ENCODE measurements at regions not wholly inside any gene's neighbourhood (a gene's known extent, or its start where the extent isn't known, plus 50 kb on each side); places are given as distances from the start of the nearest gene placed in this dataset.

DNA sequence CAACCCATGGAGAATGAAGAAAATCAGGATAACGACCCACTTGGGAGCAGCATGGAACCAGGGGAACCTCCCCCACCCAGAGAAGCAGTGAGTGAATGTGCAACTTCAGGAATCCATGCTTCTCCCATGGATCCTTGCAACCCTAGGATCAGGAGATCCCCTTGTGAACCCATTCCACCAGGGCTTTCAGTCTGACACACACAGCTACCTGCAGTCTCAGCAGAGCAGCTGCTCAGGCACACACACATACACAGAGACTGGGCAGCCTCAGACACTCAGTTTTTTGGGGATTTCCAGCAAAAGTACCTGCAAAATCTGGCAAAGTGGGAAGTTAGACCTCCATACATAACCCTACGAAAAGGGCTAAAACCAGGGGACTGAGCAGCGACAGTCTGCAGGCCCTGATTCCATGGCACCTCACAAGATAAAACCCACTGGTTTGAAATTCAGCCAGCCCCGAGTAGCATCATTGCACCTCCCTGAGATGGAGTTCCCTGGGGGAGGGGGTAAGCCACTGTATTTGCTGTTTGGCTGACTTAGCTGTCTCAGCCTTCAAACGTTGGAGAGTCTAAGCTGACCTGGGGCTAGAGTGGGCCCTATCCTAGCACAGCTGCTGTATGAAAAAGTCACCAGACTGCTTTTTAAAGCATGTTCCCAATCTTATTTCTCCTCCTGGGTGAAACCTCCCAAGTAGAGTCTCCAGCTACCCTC, 737.5 kb upstream of the NDST4 start:
- ATAC-seq (ENCODE audit: insufficient read depth, low FRiP score) (no peak), DNase-seq (no peak)
- Histone ChIP-seq H3K9me3 (ENCODE audit: control insufficient read depth in 4 of 4, insufficient read depth in 3 of 4, low read length in 3 of 4) (no peaks in the 10 kb centered on the region), H3K27me3 (ENCODE audit: control insufficient read depth in 3 of 3, insufficient read depth in 3 of 3, low read length in 2 of 3) (no peaks in the 10 kb centered on the region), H3K9ac (ENCODE audit: insufficient read depth in 1 of 2, low read length in 2 of 2) (no peak overlapping the region), H3K4me3 (no peak overlapping the region), H3K4me1 (ENCODE audit: control insufficient read depth in 5 of 5, insufficient read depth in 5 of 5, low read length in 5 of 5) (no peaks in the 10 kb centered on the region), H3K27ac (ENCODE audit: low read depth in 1 of 2, low read length in 1 of 2) (no peak overlapping the region), H3K36me3 (ENCODE audit: control insufficient read depth in 4 of 4, insufficient read depth in 4 of 4, low read length in 4 of 4) (no peaks in the 10 kb centered on the region)
- 76 to 84% methylated on average over 5 of the region's 5 CpGs for WGBS, 2 donors
- TF ChIP-seq, protein P1, sequence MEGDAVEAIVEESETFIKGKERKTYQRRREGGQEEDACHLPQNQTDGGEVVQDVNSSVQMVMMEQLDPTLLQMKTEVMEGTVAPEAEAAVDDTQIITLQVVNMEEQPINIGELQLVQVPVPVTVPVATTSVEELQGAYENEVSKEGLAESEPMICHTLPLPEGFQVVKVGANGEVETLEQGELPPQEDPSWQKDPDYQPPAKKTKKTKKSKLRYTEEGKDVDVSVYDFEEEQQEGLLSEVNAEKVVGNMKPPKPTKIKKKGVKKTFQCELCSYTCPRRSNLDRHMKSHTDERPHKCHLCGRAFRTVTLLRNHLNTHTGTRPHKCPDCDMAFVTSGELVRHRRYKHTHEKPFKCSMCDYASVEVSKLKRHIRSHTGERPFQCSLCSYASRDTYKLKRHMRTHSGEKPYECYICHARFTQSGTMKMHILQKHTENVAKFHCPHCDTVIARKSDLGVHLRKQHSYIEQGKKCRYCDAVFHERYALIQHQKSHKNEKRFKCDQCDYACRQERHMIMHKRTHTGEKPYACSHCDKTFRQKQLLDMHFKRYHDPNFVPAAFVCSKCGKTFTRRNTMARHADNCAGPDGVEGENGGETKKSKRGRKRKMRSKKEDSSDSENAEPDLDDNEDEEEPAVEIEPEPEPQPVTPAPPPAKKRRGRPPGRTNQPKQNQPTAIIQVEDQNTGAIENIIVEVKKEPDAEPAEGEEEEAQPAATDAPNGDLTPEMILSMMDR (IDR thresholded peaks at IDR 0.05; ENCODE audit: control extremely low read depth, extremely low read depth), result no peak

DNA sequence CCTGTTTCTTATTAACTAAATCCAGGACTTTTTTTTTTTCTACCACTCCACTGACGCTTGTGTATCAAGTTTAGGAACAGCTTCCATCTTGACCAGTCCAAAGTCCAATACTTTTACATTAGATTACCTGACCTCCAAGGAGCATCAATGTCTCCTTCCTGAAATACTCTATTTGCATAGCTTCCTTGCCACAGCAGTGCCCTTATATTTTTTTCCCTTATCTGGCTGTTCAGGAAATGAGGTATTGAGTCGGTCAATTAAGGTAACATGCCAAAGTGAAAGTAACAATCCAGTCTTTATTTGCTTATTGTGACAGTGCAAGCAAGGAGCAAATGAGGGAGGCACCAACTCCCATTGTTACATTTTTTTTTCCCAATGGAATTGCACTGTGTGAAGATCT, 730.8 kb upstream of the NDST4 start:
- Histone ChIP-seq H3K27me3 (ENCODE audit: control insufficient read depth in 3 of 3, insufficient read depth in 3 of 3, low read length in 2 of 3) (no peaks in the 10 kb centered on the region), H3K36me3 (ENCODE audit: control insufficient read depth in 4 of 4, insufficient read depth in 4 of 4, low read length in 4 of 4) (no peaks in the 10 kb centered on the region), H3K9ac (ENCODE audit: insufficient read depth in 1 of 2, low read length in 2 of 2) (no peak overlapping the region), H3K4me3 (no peak overlapping the region), H3K9me3 (ENCODE audit: control insufficient read depth in 4 of 4, insufficient read depth in 3 of 4, low read length in 3 of 4) (no peaks in the 10 kb centered on the region), H3K27ac (ENCODE audit: low read depth in 1 of 2, low read length in 1 of 2) (no peak overlapping the region), H3K4me1 (ENCODE audit: control insufficient read depth in 5 of 5, insufficient read depth in 5 of 5, low read length in 5 of 5) (no peaks in the 10 kb centered on the region)
- WGBS, 2 donors, result 63 to 73% methylated on average over 2 of the region's 2 CpGs
- ATAC-seq (ENCODE audit: insufficient read depth, low FRiP score) (no peak), DNase-seq (no peak)
- TF ChIP-seq, protein P1 (IDR thresholded peaks at IDR 0.05; ENCODE audit: control extremely low read depth, extremely low read depth), result no peak

GRCh38 chr4:115841871-115842270, 728.5 kb upstream of the NDST4 start:
- H3K9ac ChIP-seq (ENCODE audit: insufficient read depth in 1 of 2, low read length in 2 of 2), result no peak overlapping the region
- peaks cover 0 to 2% (median 0%) of the 10 kb centered on the region in 4 donors for H3K9me3 ChIP-seq (ENCODE audit: control insufficient read depth in 4 of 4, insufficient read depth in 3 of 4, low read length in 3 of 4)
- no peak for ATAC-seq (ENCODE audit: insufficient read depth, low FRiP score)
- no peaks in the 10 kb centered on the region for H3K4me1 ChIP-seq (ENCODE audit: control insufficient read depth in 5 of 5, insufficient read depth in 5 of 5, low read length in 5 of 5)
- H3K27me3 ChIP-seq (ENCODE audit: control insufficient read depth in 3 of 3, insufficient read depth in 3 of 3, low read length in 2 of 3), result no peaks in the 10 kb centered on the region
- H3K27ac ChIP-seq (ENCODE audit: low read depth in 1 of 2, low read length in 1 of 2), result no peak overlapping the region
- TF ChIP-seq, protein P1 (IDR thresholded peaks at IDR 0.05; ENCODE audit: control extremely low read depth, extremely low read depth), result no peak
- H3K4me3 ChIP-seq, result no peak overlapping the region
- H3K36me3 ChIP-seq (ENCODE audit: control insufficient read depth in 4 of 4, insufficient read depth in 4 of 4, low read length in 4 of 4), result no peaks in the 10 kb centered on the region
- no peak for DNase-seq

GRCh38 chr4:115834441-115834840, 721.0 kb upstream of the NDST4 start:
- TF ChIP-seq, protein P1 (IDR thresholded peaks at IDR 0.05; ENCODE audit: control extremely low read depth, extremely low read depth), result no peak
- Histone ChIP-seq H3K9ac (ENCODE audit: insufficient read depth in 1 of 2, low read length in 2 of 2) (no peak overlapping the region), H3K4me3 (no peak overlapping the region), H3K9me3 (ENCODE audit: control insufficient read depth in 4 of 4, insufficient read depth in 3 of 4, low read length in 3 of 4) (peaks cover 0 to 6% (median 1%) of the 10 kb centered on the region in 4 donors), H3K27ac (ENCODE audit: low read depth in 1 of 2, low read length in 1 of 2) (no peak overlapping the region), H3K36me3 (ENCODE audit: control insufficient read depth in 4 of 4, insufficient read depth in 4 of 4, low read length in 4 of 4) (no peaks in the 10 kb centered on the region), H3K27me3 (ENCODE audit: control insufficient read depth in 3 of 3, insufficient read depth in 3 of 3, low read length in 2 of 3) (no peaks in the 10 kb centered on the region), H3K4me1 (ENCODE audit: control insufficient read depth in 5 of 5, insufficient read depth in 5 of 5, low read length in 5 of 5) (no peaks in the 10 kb centered on the region)
- no peak for DNase-seq
- WGBS, 2 donors, result 70 to 79% methylated on average over 3 of the region's 3 CpGs
- ATAC-seq (ENCODE audit: insufficient read depth, low FRiP score), result no peak

Data from lung (tissue), 11 donors.